ENCODE measurements at regions not wholly inside any gene's neighbourhood (a gene's known extent, or its start where the extent isn't known, plus 50 kb on each side); places are given as distances from the start of the nearest gene placed in this dataset.

- H3K23ac ChIP-seq (ENCODE audit: insufficient read length) = no peak overlapping the region
- no peak overlapping the region for H3K4me2 ChIP-seq (ENCODE audit: insufficient read depth in 1 of 2, low read depth in 2 of 2, low read length in 2 of 2)
- H3K18ac ChIP-seq (ENCODE audit: extremely low read depth, low read length) = no peak overlapping the region
- DNase-seq (ENCODE audit: low read depth in 1 of 2, low spot score in 2 of 2) = no peak
- H3K9ac ChIP-seq (replicated peaks in 1 of 4; ENCODE audit: extremely low read depth in 1 of 4, low read depth in 3 of 4, low read length in 3 of 4) = no peak overlapping the region
- 84% methylated on average over 3 of the region's 3 CpGs; no CpG with 5 or more reads in 1 of the 2 experiments for WGBS, 2 experiments (ENCODE audit: extremely low coverage in 1 of 2, insufficient coverage in 1 of 2, insufficient read length in 1 of 2, insufficient replicate concordance in 2 of 2, low coverage in 1 of 2, low lambda C conversion rate in 2 of 2, missing lambda C conversion rate in 1 of 2)
- H2BK120ac ChIP-seq (replicated peaks; ENCODE audit: low read depth, low read length) = no peak overlapping the region
- no peaks in the 10 kb centered on the region for H3K27me3 ChIP-seq (replicated peaks in 1 of 4; ENCODE audit: control insufficient read depth in 3 of 4, extremely low read depth in 1 of 4, insufficient read depth in 3 of 4, low read length in 3 of 4)
- H3K27ac ChIP-seq (ENCODE audit: low read depth, low read length) = no peak overlapping the region
- H4K8ac ChIP-seq (ENCODE audit: extremely low read depth, insufficient read depth, low read length) = no peak overlapping the region
- no peaks in the 10 kb centered on the region for H3K79me1 ChIP-seq (ENCODE audit: low read depth, low read length)
- no peak overlapping the region for H3K14ac ChIP-seq (ENCODE audit: insufficient read length)
- no peak overlapping the region for H4K5ac ChIP-seq (ENCODE audit: insufficient read length, low read depth, low read length)
- no peaks in the 10 kb centered on the region for H3K79me2 ChIP-seq (ENCODE audit: control insufficient read depth in 1 of 2, insufficient read depth in 2 of 2, low read length in 2 of 2)
- H3K4me1 ChIP-seq (replicated peaks in 1 of 4; ENCODE audit: control insufficient read depth in 3 of 4, insufficient read depth in 4 of 4, low read length in 3 of 4) = no peaks in the 10 kb centered on the region
- no peaks in the 10 kb centered on the region for H3K36me3 ChIP-seq (ENCODE audit: control insufficient read depth in 2 of 4, insufficient read depth in 4 of 4, low read length in 3 of 4)
- no peak for FAIRE-seq
- H3K56ac ChIP-seq (replicated peaks; ENCODE audit: insufficient read length, low read depth, low read length) = no peak overlapping the region
- ChIA-PET CTCF (ENCODE audit: partially characterized antibody) (interaction anchor here (1.0 kb wide), 1 partner anchor 15 kb away, joined by 3 read pairs; no protein-coding TSS in a partner anchor), POLR2A (ENCODE audit: partially characterized antibody) (no interaction called here)
- no peak overlapping the region for H2AFZ ChIP-seq (ENCODE audit: low read length)
- no peaks in the 10 kb centered on the region for H4K20me1 ChIP-seq (replicated peaks in 1 of 2; ENCODE audit: control insufficient read depth in 1 of 2, insufficient read depth in 2 of 2, low read length in 2 of 2)
- H2AK5ac ChIP-seq (ENCODE audit: low read depth, low read length) = no peak overlapping the region
- H2BK15ac ChIP-seq (ENCODE audit: low read length) = no peak overlapping the region
- no peak overlapping the region for H2BK5ac ChIP-seq (ENCODE audit: low read depth, low read length)
- no peak overlapping the region for H2BK12ac ChIP-seq (ENCODE audit: low read depth, low read length)
- H2BK20ac ChIP-seq (ENCODE audit: low read length) = no peak overlapping the region
- no peak overlapping the region for H3K4ac ChIP-seq (replicated peaks; ENCODE audit: insufficient read length, low read depth, low read length)
- no peaks in the 10 kb centered on the region for H3K9me3 ChIP-seq (ENCODE audit: insufficient read depth in 2 of 2, low read depth in 1 of 2, low read length in 1 of 2)
- no peak overlapping the region for H3K4me3 ChIP-seq (ENCODE audit: extremely low read depth in 1 of 4, insufficient read depth in 2 of 4, low read depth in 3 of 4, low read length in 4 of 4)
- H4K91ac ChIP-seq (replicated peaks; ENCODE audit: insufficient read length, low read length) = no peak overlapping the region
- no peaks in the 10 kb centered on the region for H3K23me2 ChIP-seq (ENCODE audit: low read depth, low read length)
- TF ChIP-seq ATF2 (IDR thresholded peaks at IDR 0.05; ENCODE audit: low read length) = no peak
- no peak for TF ChIP-seq CBX5 (IDR thresholded peaks at IDR 0.05; ENCODE audit: low read depth, low read length)
- TF ChIP-seq MAX (IDR thresholded peaks at IDR 0.05) = no peak
- no peak for TF ChIP-seq JUND (IDR thresholded peaks at IDR 0.05; ENCODE audit: low read length)
- TF ChIP-seq CREB1 (IDR thresholded peaks at IDR 0.05) = no peak
- TF ChIP-seq RAD21 (IDR thresholded peaks at IDR 0.05 in 1 of 2, conservative IDR thresholded peaks at IDR 0.05 in 1 of 2; ENCODE audit: low read depth in 2 of 2, low read length in 2 of 2) = no peak
- TF ChIP-seq TAF7 (optimal IDR thresholded peaks at IDR 0.05; ENCODE audit: borderline replicate concordance, low read depth, low read length) = no peak
- no peak for TF ChIP-seq CHD2 (IDR thresholded peaks at IDR 0.05; ENCODE audit: low read length)
- TF ChIP-seq GABPA (IDR thresholded peaks at IDR 0.05; ENCODE audit: borderline replicate concordance, insufficient read depth, low read length) = no peak
- TF ChIP-seq RXRA (IDR thresholded peaks at IDR 0.05; ENCODE audit: insufficient read depth, low read depth, low read length) = no peak
- no peak for TF ChIP-seq RFX5 (IDR thresholded peaks at IDR 0.05; ENCODE audit: borderline replicate concordance, low read depth, low read length)
Measured at GRCh38 chr3:178306432-178307115, 229.7 kb upstream of the KCNMB2 start.
